ENCODE measurements at regions not wholly inside any gene's neighbourhood (a gene's known extent, or its start where the extent isn't known, plus 50 kb on each side); places are given as distances from the start of the nearest gene placed in this dataset.

DNA sequence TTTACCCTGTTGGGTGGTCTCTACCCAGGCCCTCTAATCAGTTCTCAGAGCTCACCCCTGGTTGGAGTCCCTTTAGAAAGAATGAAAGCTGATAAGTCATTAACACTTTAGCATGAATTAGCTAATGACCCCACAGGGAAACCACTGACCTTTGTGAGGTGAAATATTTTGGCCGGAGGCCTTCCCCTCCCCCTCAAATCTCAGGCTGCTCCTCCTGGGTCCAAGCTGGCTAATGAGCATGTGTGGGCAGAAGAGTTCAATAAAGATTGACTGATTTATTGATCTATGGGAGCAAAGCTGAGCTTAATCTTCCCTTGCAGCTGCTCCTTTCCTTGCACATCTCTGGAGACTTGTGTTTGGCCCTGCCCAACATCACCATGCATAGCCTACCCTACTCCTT, 78.8 kb upstream of the CCDC85A start:
- TF ChIP-seq, protein P1, sequence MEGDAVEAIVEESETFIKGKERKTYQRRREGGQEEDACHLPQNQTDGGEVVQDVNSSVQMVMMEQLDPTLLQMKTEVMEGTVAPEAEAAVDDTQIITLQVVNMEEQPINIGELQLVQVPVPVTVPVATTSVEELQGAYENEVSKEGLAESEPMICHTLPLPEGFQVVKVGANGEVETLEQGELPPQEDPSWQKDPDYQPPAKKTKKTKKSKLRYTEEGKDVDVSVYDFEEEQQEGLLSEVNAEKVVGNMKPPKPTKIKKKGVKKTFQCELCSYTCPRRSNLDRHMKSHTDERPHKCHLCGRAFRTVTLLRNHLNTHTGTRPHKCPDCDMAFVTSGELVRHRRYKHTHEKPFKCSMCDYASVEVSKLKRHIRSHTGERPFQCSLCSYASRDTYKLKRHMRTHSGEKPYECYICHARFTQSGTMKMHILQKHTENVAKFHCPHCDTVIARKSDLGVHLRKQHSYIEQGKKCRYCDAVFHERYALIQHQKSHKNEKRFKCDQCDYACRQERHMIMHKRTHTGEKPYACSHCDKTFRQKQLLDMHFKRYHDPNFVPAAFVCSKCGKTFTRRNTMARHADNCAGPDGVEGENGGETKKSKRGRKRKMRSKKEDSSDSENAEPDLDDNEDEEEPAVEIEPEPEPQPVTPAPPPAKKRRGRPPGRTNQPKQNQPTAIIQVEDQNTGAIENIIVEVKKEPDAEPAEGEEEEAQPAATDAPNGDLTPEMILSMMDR (IDR thresholded peaks at IDR 0.05), result no peak
- TF ChIP-seq POLR2AphosphoS5 (IDR thresholded peaks at IDR 0.05) (no peak), EP300 (IDR thresholded peaks at IDR 0.05; ENCODE audit: low read depth) (no peak), POLR2A (IDR thresholded peaks at IDR 0.05) (no peak)

Data from transverse colon (tissue), 4 donors.